GM12892 (cell line): ENCODE measurements at regions not wholly inside any gene's neighbourhood (a gene's known extent, or its start where the extent isn't known, plus 50 kb on each side); places are given as distances from the start of the nearest gene placed in this dataset.

Experiments used
- POLR2A ChIP-seq: IDR thresholded peaks from 2 replicates; pipeline ENCODE4 v1.6.1; 2011; ENCODE audit warnings: low read depth, low read length, control low read depth
- TAF1 ChIP-seq: IDR thresholded peaks from 2 replicates; pipeline ENCODE4 v1.6.1; 2011; ENCODE audit warnings: low read depth, mild to moderate bottlenecking, control low read depth, low read length, borderline replicate concordance

- no peak for TF ChIP-seq POLR2A
- TF ChIP-seq TAF1: no peak
These were observed 1046.7 kb upstream of the B3GALT2 start for GRCh38 chr1:194233069-194233468.
